Posterior cingulate gyrus (tissue), 11 donors: ENCODE measurements at regions not wholly inside any gene's neighbourhood (a gene's known extent, or its start where the extent isn't known, plus 50 kb on each side); places are given as distances from the start of the nearest gene placed in this dataset.

Source experiments
- DNase-seq, 10 donors: peaks; one replicate each; pipeline versions ENCODE4 v3.0.0 to v3.0.0-alpha.2; 2020 to 2021; ENCODE audit warnings: mixed read lengths in 3 of 10
- intact Hi-C: fragments of 100-400 bp; cut with DNase I; formaldehyde crosslinking; loops from one replicate; pipeline ENCODE4 v1.15.1; 2023

GRCh38 chr10:127797339-127797738 is 60.4 kb downstream of the FOXI2 start:
- intact Hi-C loops, result no loop called here
- no peak for DNase-seq

GRCh38 chr10:127798111-127798510 is 61.1 kb downstream of the FOXI2 start:
- no peak for DNase-seq
- intact Hi-C loops, result no loop called here

- DNase-seq, result no peak
Measured at GRCh38 chr10:127801302-127801701, 64.3 kb downstream of the FOXI2 start.

GRCh38 chr10:127802531-127803095 is 65.6 kb downstream of the FOXI2 start:
- intact Hi-C loops, result no loop called here
- peak in 1 of 10 donors; percentile 21 for DNase-seq

More at GRCh38 chr10:127801302-127801701, 64.3 kb downstream of the FOXI2 start:
- intact Hi-C loops, result no loop called here

GRCh38 chr10:127804696-127805095 is 67.7 kb downstream of the FOXI2 start:
- intact Hi-C loops, result no loop called here
- DNase-seq, result no peak

- no peak for DNase-seq
- intact Hi-C loops, result no loop called here
Measured at GRCh38 chr10:127805950-127806349, 69.0 kb downstream of the FOXI2 start.

GRCh38 chr10:127812041-127812440 is 75.1 kb downstream of the FOXI2 start:
- intact Hi-C loops, result no loop called here
- DNase-seq, result no peak

- DNase-seq, result no peak
- intact Hi-C loops, result no loop called here
Measured at GRCh38 chr10:127813290-127813689, 76.3 kb downstream of the FOXI2 start.

- DNase-seq, result no peak
- intact Hi-C loops, result no loop called here
Measured at GRCh38 chr10:127815147-127815546, 77.6 kb downstream of the CLRN3 start.

- no peak for DNase-seq
- intact Hi-C loops, result no loop called here
Measured at GRCh38 chr10:127824826-127825225, 67.9 kb downstream of the CLRN3 start.

GRCh38 chr10:127826154-127826725 is 66.5 kb downstream of the CLRN3 start:
- intact Hi-C loops, result no loop called here
- no peak for DNase-seq

- no peak for DNase-seq
- intact Hi-C loops, result no loop called here
Measured at GRCh38 chr10:127827354-127828140, 65.2 kb downstream of the CLRN3 start.
